Keratinocyte (primary cell): ENCODE measurements at regions not wholly inside any gene's neighbourhood (a gene's known extent, or its start where the extent isn't known, plus 50 kb on each side); places are given as distances from the start of the nearest gene placed in this dataset.

Experiments
- DNase-seq: peaks from one replicate; pipeline ENCODE4 v3.0.0-alpha.2; 2011; ENCODE audit warnings: low read depth, missing footprints, low spot score
- FAIRE-seq: peaks from 2 replicates; lab custom pipeline; 2011; peaks lifted over from hg19 to GRCh38; lab: Jason Lieb, UNC
- H2AFZ ChIP-seq: 2 replicates; pipeline ENCODE4 v1.6.0; 2012; ENCODE audit warnings: low read length, control low read depth, inconsistent platforms; ENCODE audit not compliant: control insufficient read depth
- H3K27ac ChIP-seq: 2 replicates; pipeline ENCODE4 v1.5.1; 2011; ENCODE audit warnings: low read length; ENCODE audit not compliant: control insufficient read depth, insufficient read depth
- H3K27me3 ChIP-seq: 3 replicates; pipeline ENCODE4 v1.6.0; 2011; ENCODE audit warnings: low read length; ENCODE audit not compliant: control insufficient read depth, insufficient read depth; ENCODE audit errors: extremely low read depth
- H3K36me3 ChIP-seq, 2 experiments: 2 replicates in 1 of 2; 3 replicates in 1 of 2; pipeline ENCODE4 v1.5.1; 2011; ENCODE audit warnings: low read length in 2 of 2, mild to moderate bottlenecking in 1 of 2; ENCODE audit not compliant: control insufficient read depth in 2 of 2, insufficient read depth in 2 of 2; ENCODE audit errors: extremely low read depth in 1 of 2
- H3K4me1 ChIP-seq: 3 replicates; pipeline ENCODE4 v1.5.1; 2011; ENCODE audit warnings: low read length; ENCODE audit not compliant: control insufficient read depth, insufficient read depth; ENCODE audit errors: extremely low read depth
- H3K4me2 ChIP-seq: 3 replicates; pipeline ENCODE4 v1.6.0; 2011; ENCODE audit warnings: low read depth, low read length; ENCODE audit not compliant: control insufficient read depth, insufficient read depth; ENCODE audit errors: extremely low read depth
- H3K4me3 ChIP-seq, 3 experiments: fragments of 200-600 bp in 1 of 3; sonication (generic) in 1 of 3; 2 replicates in 2 of 3; 3 replicates in 1 of 3; pipeline ENCODE4 v1.5.1; 2011 to 2016; ENCODE audit warnings: low read length in 3 of 3, mild to moderate bottlenecking in 3 of 3, control low read depth in 2 of 3, inconsistent platforms in 1 of 3, low read depth in 1 of 3, mixed read lengths in 1 of 3, mixed run types in 1 of 3, moderate library complexity in 1 of 3; ENCODE audit not compliant: control insufficient read depth in 2 of 3, insufficient read depth in 2 of 3; ENCODE audit errors: extremely low read depth in 1 of 3
- H3K79me2 ChIP-seq: 2 replicates; pipeline ENCODE4 v1.6.0; 2012; ENCODE audit warnings: low read length; ENCODE audit not compliant: control insufficient read depth, insufficient read depth
- H3K9ac ChIP-seq: 3 replicates; pipeline ENCODE4 v1.6.0; 2011; ENCODE audit warnings: low read length; ENCODE audit not compliant: control insufficient read depth, insufficient read depth; ENCODE audit errors: extremely low read depth
- H3K9me1 ChIP-seq: 3 replicates; pipeline ENCODE4 v1.6.0; 2011; ENCODE audit warnings: low read length; ENCODE audit not compliant: control insufficient read depth, insufficient read depth; ENCODE audit errors: extremely low read depth
- H3K9me3 ChIP-seq: 2 replicates; pipeline ENCODE4 v1.5.1; 2012; ENCODE audit warnings: low read depth, low read length; ENCODE audit not compliant: control insufficient read depth
- H4K20me1 ChIP-seq: 3 replicates; pipeline ENCODE4 v1.6.0; 2011; ENCODE audit warnings: low read length; ENCODE audit not compliant: control insufficient read depth, insufficient read depth; ENCODE audit errors: extremely low read depth
- EZH2 ChIP-seq: IDR thresholded peaks from one replicate; pipeline ENCODE4 v1.6.1; 2012; ENCODE audit warnings: inconsistent platforms, mild to moderate bottlenecking, low read length, moderate library complexity
- dilution Hi-C: fragments of 300-500 bp; cut with MboI; formaldehyde crosslinking; loops from one replicate; pipeline ENCODE4 v1.7.0; 2020; ENCODE audit warnings: low sequenced_read_pairs; ENCODE audit not compliant: extremely low pct_ligation_motif_present
- TF ChIP-seq, protein P1 (sequence below), 3 experiments: IDR thresholded peaks in 1 of 3; conservative IDR thresholded peaks in 1 of 3; optimal IDR thresholded peaks in 1 of 3; 2 replicates in 2 of 3; 3 replicates in 1 of 3; pipeline versions ENCODE3 to v1.5.1; 2011; ENCODE audit warnings: low read length in 3 of 3, mild to moderate bottlenecking in 3 of 3, moderate library complexity in 2 of 3, control low read depth in 1 of 3, inconsistent platforms in 1 of 3; ENCODE audit not compliant: insufficient read depth in 2 of 3; ENCODE audit errors: extremely low read depth in 1 of 3

DNA sequence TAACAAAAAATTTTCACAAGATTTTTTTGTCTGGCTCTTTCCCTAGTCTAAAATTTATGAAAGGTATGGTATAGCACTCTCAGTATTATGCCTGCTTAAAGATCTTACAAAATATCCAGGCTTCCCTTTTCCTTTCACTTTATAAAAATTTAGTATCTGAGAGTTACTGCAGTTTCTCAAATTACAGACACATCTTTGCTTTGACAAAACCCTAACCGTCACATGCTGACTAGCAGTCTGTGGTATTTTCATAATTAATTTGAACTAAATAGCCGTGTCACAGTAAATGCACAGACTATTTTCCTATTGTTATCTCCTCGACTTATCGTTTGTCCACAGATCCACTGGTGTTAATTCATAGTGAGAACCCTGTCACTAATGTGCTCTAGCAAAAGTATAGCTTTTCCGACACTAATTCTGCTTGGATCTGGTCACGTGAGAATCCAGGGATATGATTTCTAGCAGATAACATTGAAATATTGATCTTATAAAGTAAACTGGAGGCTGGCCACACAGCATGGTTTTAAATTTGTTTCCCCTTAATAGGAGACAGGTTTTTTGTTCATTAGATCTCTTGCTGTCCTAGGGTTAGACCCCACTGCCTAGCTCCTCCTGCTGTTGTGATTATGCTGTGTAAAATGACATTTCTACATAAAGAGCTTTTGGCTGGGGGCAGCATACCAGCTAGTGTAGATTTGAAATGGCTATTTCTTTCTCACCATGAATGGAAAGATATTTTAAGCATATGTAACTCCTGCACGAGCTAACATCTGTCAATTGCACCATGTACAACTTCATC is 340.6 kb upstream of the SASH1 start:
- Histone ChIP-seq H3K27ac (no peak overlapping the region), H3K9ac (no peak overlapping the region), H3K4me3 (no peak overlapping the region), H2AFZ (no peak overlapping the region), H3K27me3 (no peaks in the 10 kb centered on the region), H3K79me2 (no peaks in the 10 kb centered on the region), H3K9me3 (no peaks in the 10 kb centered on the region), H3K4me2 (no peak overlapping the region), H3K4me1 (no peaks in the 10 kb centered on the region), H3K9me1 (no peaks in the 10 kb centered on the region), H3K36me3 (no peaks in the 10 kb centered on the region), H4K20me1 (no peaks in the 10 kb centered on the region)
- DNase-seq (no peak), FAIRE-seq (no peak)
- TF ChIP-seq, protein P1, sequence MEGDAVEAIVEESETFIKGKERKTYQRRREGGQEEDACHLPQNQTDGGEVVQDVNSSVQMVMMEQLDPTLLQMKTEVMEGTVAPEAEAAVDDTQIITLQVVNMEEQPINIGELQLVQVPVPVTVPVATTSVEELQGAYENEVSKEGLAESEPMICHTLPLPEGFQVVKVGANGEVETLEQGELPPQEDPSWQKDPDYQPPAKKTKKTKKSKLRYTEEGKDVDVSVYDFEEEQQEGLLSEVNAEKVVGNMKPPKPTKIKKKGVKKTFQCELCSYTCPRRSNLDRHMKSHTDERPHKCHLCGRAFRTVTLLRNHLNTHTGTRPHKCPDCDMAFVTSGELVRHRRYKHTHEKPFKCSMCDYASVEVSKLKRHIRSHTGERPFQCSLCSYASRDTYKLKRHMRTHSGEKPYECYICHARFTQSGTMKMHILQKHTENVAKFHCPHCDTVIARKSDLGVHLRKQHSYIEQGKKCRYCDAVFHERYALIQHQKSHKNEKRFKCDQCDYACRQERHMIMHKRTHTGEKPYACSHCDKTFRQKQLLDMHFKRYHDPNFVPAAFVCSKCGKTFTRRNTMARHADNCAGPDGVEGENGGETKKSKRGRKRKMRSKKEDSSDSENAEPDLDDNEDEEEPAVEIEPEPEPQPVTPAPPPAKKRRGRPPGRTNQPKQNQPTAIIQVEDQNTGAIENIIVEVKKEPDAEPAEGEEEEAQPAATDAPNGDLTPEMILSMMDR (optimal IDR thresholded peaks at IDR 0.05 in 1 of 3, IDR thresholded peaks at IDR 0.05 in 1 of 3, conservative IDR thresholded peaks at IDR 0.05 in 1 of 3; ENCODE audit: extremely low read depth in 1 of 3, insufficient read depth in 2 of 3, low read length in 3 of 3) = no peak
- no peak for TF ChIP-seq EZH2
- dilution Hi-C loops = no loop called here

DNA sequence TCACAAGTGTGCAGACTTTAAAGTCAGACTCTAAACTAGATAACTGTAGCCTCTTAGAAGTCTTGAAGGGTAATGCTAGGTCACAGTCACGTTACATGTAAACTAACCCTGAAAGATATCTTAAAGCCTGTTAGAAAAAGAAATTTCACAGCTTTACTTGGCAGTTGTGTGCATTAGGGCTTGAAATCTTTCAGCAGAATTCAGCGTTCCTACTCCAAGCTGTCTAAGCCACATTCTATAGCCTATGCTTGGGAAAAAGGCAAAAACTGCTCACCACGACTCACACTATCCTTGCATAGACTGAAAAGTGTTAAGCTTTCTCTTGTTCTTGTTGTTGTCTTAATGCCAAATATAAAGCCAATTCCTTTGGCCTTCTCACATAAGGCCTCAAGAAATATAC is 338.0 kb upstream of the SASH1 start:
- H3K4me3 ChIP-seq = no peak overlapping the region
- no peak for DNase-seq
- dilution Hi-C loops = no loop called here

More for the DNA sequence above, 338.0 kb upstream of the SASH1 start:
- H3K36me3 ChIP-seq = no peaks in the 10 kb centered on the region
- H3K4me1 ChIP-seq = no peaks in the 10 kb centered on the region
- H3K79me2 ChIP-seq = no peaks in the 10 kb centered on the region
- H2AFZ ChIP-seq = no peak overlapping the region
- no peaks in the 10 kb centered on the region for H3K9me1 ChIP-seq
- no peaks in the 10 kb centered on the region for H3K27me3 ChIP-seq
- no peak for TF ChIP-seq EZH2
- TF ChIP-seq, protein P1 (optimal IDR thresholded peaks at IDR 0.05 in 1 of 3, IDR thresholded peaks at IDR 0.05 in 1 of 3, conservative IDR thresholded peaks at IDR 0.05 in 1 of 3; ENCODE audit: extremely low read depth in 1 of 3, insufficient read depth in 2 of 3, low read length in 3 of 3) = no peak
- H3K27ac ChIP-seq = no peak overlapping the region
- H3K9ac ChIP-seq = no peak overlapping the region
- H3K4me2 ChIP-seq = no peak overlapping the region
- no peak for FAIRE-seq
- H3K9me3 ChIP-seq = no peaks in the 10 kb centered on the region
- H4K20me1 ChIP-seq = no peaks in the 10 kb centered on the region
